H1 (cell line): ENCODE measurements at regions not wholly inside any gene's neighbourhood (a gene's known extent, or its start where the extent isn't known, plus 50 kb on each side); places are given as distances from the start of the nearest gene placed in this dataset.

Experiments used
- CTCF ChIA-PET: fragments of 300-600 bp; sonication (Branson Sonifier 250); formaldehyde crosslinking; loops from one replicate; lab custom pipeline; 2021; ENCODE audit not compliant: partially characterized antibody; lab: Charles Lee
- POLR2A ChIA-PET: fragments of 300-600 bp; sonication (Branson Sonifier 250); formaldehyde crosslinking; loops from one replicate; lab custom pipeline; 2021; ENCODE audit warnings: inconsistent platforms; ENCODE audit not compliant: partially characterized antibody; lab: Charles Lee
- DNase-seq, 2 experiments: peaks; one replicate each; pipeline versions ENCODE4 v3.0.0 to v3.0.0-alpha.2; 2010 to 2022; ENCODE audit warnings: low spot score in 2 of 2, low read depth in 1 of 2, mixed read lengths in 1 of 2
- FAIRE-seq: peaks from 2 replicates; lab custom pipeline; 2011; peaks lifted over from hg19 to GRCh38; lab: Jason Lieb, UNC
- H2AFZ ChIP-seq: 2 replicates; pipeline ENCODE4 v1.8.1; 2012; ENCODE audit warnings: low read length, inconsistent platforms
- H2AK5ac ChIP-seq: 2 replicates; pipeline ENCODE4 v1.6.1; 2013; ENCODE audit warnings: low read depth, low read length
- H2BK120ac ChIP-seq: replicated peaks from 2 replicates; pipeline ENCODE3; 2013; ENCODE audit warnings: low read depth, low read length, inconsistent platforms
- H2BK12ac ChIP-seq: 2 replicates; pipeline ENCODE4 v1.6.1; 2013; ENCODE audit warnings: low read depth, low read length
- H2BK15ac ChIP-seq: 2 replicates; pipeline ENCODE4 v1.6.1; 2013; ENCODE audit warnings: low read length
- H2BK20ac ChIP-seq: 2 replicates; pipeline ENCODE4 v1.6.1; 2013; ENCODE audit warnings: low read length
- H2BK5ac ChIP-seq: 2 replicates; pipeline ENCODE4 v1.6.1; 2013; ENCODE audit warnings: low read depth, low read length
- H3K14ac ChIP-seq: 2 replicates; pipeline ENCODE4 v1.6.1; 2013; ENCODE audit warnings: inconsistent platforms; ENCODE audit not compliant: insufficient read length
- H3K18ac ChIP-seq: 2 replicates; pipeline ENCODE4 v1.6.1; 2013; ENCODE audit warnings: low read length; ENCODE audit errors: extremely low read depth
- H3K23ac ChIP-seq: 2 replicates; pipeline ENCODE4 v1.6.1; 2013; ENCODE audit warnings: inconsistent platforms; ENCODE audit not compliant: insufficient read length
- H3K23me2 ChIP-seq: 2 replicates; pipeline ENCODE4 v1.6.1; 2013; ENCODE audit warnings: low read depth, low read length
- H3K27ac ChIP-seq: 2 replicates; pipeline ENCODE4 v1.6.1; 2011; ENCODE audit warnings: low read depth, low read length, inconsistent platforms
- H3K27me3 ChIP-seq, 4 experiments: replicated peaks in 1 of 4; 1 replicate in 1 of 4; 2 replicates in 3 of 4; pipeline versions ENCODE4 v1.6.1 to v1.8.1; 2011 to 2013; ENCODE audit warnings: low read length in 3 of 4, mild to moderate bottlenecking in 3 of 4, inconsistent platforms in 2 of 4, mixed read lengths in 2 of 4, moderate library complexity in 1 of 4; ENCODE audit not compliant: control insufficient read depth in 3 of 4, insufficient read depth in 3 of 4; ENCODE audit errors: extremely low read depth in 1 of 4
- H3K36me3 ChIP-seq, 4 experiments: 2 replicates each; pipeline versions ENCODE4 v1.6.1 to v1.8.1; 2011 to 2013; ENCODE audit warnings: mild to moderate bottlenecking in 4 of 4, low read length in 3 of 4, moderate library complexity in 2 of 4, control low read depth in 1 of 4, inconsistent platforms in 1 of 4; ENCODE audit not compliant: insufficient read depth in 4 of 4, control insufficient read depth in 2 of 4
- H3K4ac ChIP-seq: replicated peaks from 2 replicates; pipeline ENCODE3; 2013; ENCODE audit warnings: low read length, low read depth, mixed read lengths, inconsistent platforms; ENCODE audit not compliant: insufficient read length
- H3K4me1 ChIP-seq, 4 experiments: replicated peaks in 1 of 4; 1 replicate in 1 of 4; 2 replicates in 3 of 4; pipeline versions ENCODE4 v1.6.1 to v1.8.1; 2011 to 2013; ENCODE audit warnings: low read length in 3 of 4, inconsistent platforms in 2 of 4, mixed read lengths in 1 of 4; ENCODE audit not compliant: insufficient read depth in 4 of 4, control insufficient read depth in 3 of 4
- H3K4me2 ChIP-seq, 2 experiments: 2 replicates each; pipeline versions ENCODE4 v1.6.1 to v1.8.1; 2011 to 2013; ENCODE audit warnings: low read depth in 2 of 2, low read length in 2 of 2, control low read depth in 1 of 2, inconsistent platforms in 1 of 2, mild to moderate bottlenecking in 1 of 2; ENCODE audit not compliant: insufficient read depth in 1 of 2
- H3K4me3 ChIP-seq, 4 experiments: fragments of 200-600, 300-600 bp in 1 of 4; sonication (generic), shearing (Covaris generic), sonication (Bioruptor Twin) in 1 of 4; 2 replicates each; pipeline versions ENCODE4 v1.5.1 to v1.8.1; 2011 to 2016; ENCODE audit warnings: low read length in 4 of 4, low read depth in 3 of 4, control low read depth in 2 of 4, inconsistent platforms in 2 of 4, mild to moderate bottlenecking in 2 of 4, mixed read lengths in 1 of 4, moderate library complexity in 1 of 4; ENCODE audit not compliant: insufficient read depth in 2 of 4; ENCODE audit errors: extremely low read depth in 1 of 4
- H3K56ac ChIP-seq: replicated peaks from 2 replicates; pipeline ENCODE3; 2013; ENCODE audit warnings: low read depth, mild to moderate bottlenecking, mixed read lengths, low read length, inconsistent platforms; ENCODE audit not compliant: insufficient read length
- H3K79me1 ChIP-seq: 2 replicates; pipeline ENCODE4 v1.6.1; 2013; ENCODE audit warnings: low read depth, low read length, control low read depth
- H3K79me2 ChIP-seq, 2 experiments: 2 replicates each; pipeline versions ENCODE4 v1.6.1 to v1.8.1; 2012 to 2013; ENCODE audit warnings: low read length in 2 of 2, mild to moderate bottlenecking in 2 of 2, inconsistent platforms in 1 of 2; ENCODE audit not compliant: insufficient read depth in 2 of 2, control insufficient read depth in 1 of 2
- H3K9ac ChIP-seq, 4 experiments: replicated peaks in 1 of 4; 1 replicate in 1 of 4; 2 replicates in 3 of 4; pipeline versions ENCODE4 v1.6.1 to v1.8.1; 2011 to 2013; ENCODE audit warnings: low read depth in 3 of 4, low read length in 3 of 4, control low read depth in 2 of 4, mild to moderate bottlenecking in 2 of 4, moderate library complexity in 2 of 4, inconsistent platforms in 1 of 4; ENCODE audit errors: extremely low read depth in 1 of 4
- H3K9me3 ChIP-seq, 2 experiments: 2 replicates each; pipeline versions ENCODE4 v1.6.1 to v1.8.1; 2012 to 2013; ENCODE audit warnings: mild to moderate bottlenecking in 2 of 2, moderate library complexity in 2 of 2, control low read depth in 1 of 2, inconsistent platforms in 1 of 2, low read depth in 1 of 2, low read length in 1 of 2, mixed read lengths in 1 of 2; ENCODE audit not compliant: insufficient read depth in 2 of 2
- H4K20me1 ChIP-seq, 2 experiments: replicated peaks in 1 of 2; 2 replicates each; pipeline versions ENCODE3 to v1.8.1; 2011 to 2013; ENCODE audit warnings: inconsistent platforms in 2 of 2, low read length in 2 of 2, mild to moderate bottlenecking in 1 of 2; ENCODE audit not compliant: insufficient read depth in 2 of 2, control insufficient read depth in 1 of 2
- H4K5ac ChIP-seq: 2 replicates; pipeline ENCODE4 v1.6.1; 2013; ENCODE audit warnings: low read length, low read depth, mixed read lengths, inconsistent platforms; ENCODE audit not compliant: insufficient read length
- H4K8ac ChIP-seq: 2 replicates; pipeline ENCODE4 v1.8.0; 2013; ENCODE audit warnings: mild to moderate bottlenecking, moderate library complexity, low read length, inconsistent platforms; ENCODE audit not compliant: insufficient read depth; ENCODE audit errors: extremely low read depth
- H4K91ac ChIP-seq: replicated peaks from 2 replicates; pipeline ENCODE3; 2013; ENCODE audit warnings: low read length, mixed read lengths, inconsistent platforms; ENCODE audit not compliant: insufficient read length
- CREB1 ChIP-seq: IDR thresholded peaks from 2 replicates; pipeline ENCODE4 v1.6.1; 2012; ENCODE audit warnings: inconsistent platforms
- EZH2 ChIP-seq: fragments of 200-600 bp; sonication (generic); IDR thresholded peaks from 2 replicates; pipeline ENCODE4 v1.7.1; 2012; ENCODE audit warnings: low read depth, mild to moderate bottlenecking, moderate library complexity, low read length, inconsistent platforms; ENCODE audit not compliant: severe bottlenecking
- POLR2AphosphoS5 ChIP-seq: IDR thresholded peaks from 2 replicates; pipeline ENCODE4 v1.6.1; 2011; ENCODE audit warnings: low read depth, low read length
- WGBS, 2 experiments: shearing (Covaris generic) in 1 of 2; methylation state at CpG; one replicate each; pipeline versions ENCODE4 v1.1.6 to v1.1.7; 2013 to 2015; ENCODE audit warnings: low lambda C conversion rate in 2 of 2, mixed read lengths in 2 of 2, inconsistent platforms in 1 of 2, low coverage in 1 of 2, missing lambda C conversion rate in 1 of 2; ENCODE audit not compliant: insufficient replicate concordance in 2 of 2, insufficient coverage in 1 of 2, insufficient read length in 1 of 2; ENCODE audit errors: extremely low coverage in 1 of 2, missing lambda C conversion rate in 1 of 2; 5-methylcytosine and 5-hydroxymethylcytosine counted together

GRCh38 chr9:75391497-75391896 lies 303.2 kb downstream of the OSTF1 start:
- no peak overlapping the region for H4K5ac ChIP-seq
- no peaks in the 10 kb centered on the region for H3K79me1 ChIP-seq
- H4K20me1 ChIP-seq = no peaks in the 10 kb centered on the region
- H3K14ac ChIP-seq = no peak overlapping the region
- H2BK20ac ChIP-seq = no peak overlapping the region
- H3K27ac ChIP-seq = no peak overlapping the region
- no peaks in the 10 kb centered on the region; the same call in 1 of the 2 replicates for H3K23me2 ChIP-seq
- no peaks in the 10 kb centered on the region for H3K4me1 ChIP-seq
- ChIA-PET CTCF (interaction anchor here (0.9 kb wide), 1 partner anchor 10 kb away, joined by 3 read pairs; no protein-coding TSS in a partner anchor), POLR2A (no interaction called here)
- DNase-seq (no peak), FAIRE-seq (no peak)
- H3K4me2 ChIP-seq = no peak overlapping the region
- no peak overlapping the region for H3K9ac ChIP-seq
- H2BK15ac ChIP-seq = no peak overlapping the region
- no peak overlapping the region for H3K56ac ChIP-seq
- H3K27me3 ChIP-seq = no peaks in the 10 kb centered on the region
- H2AK5ac ChIP-seq = no peak overlapping the region
- no peaks in the 10 kb centered on the region for H3K36me3 ChIP-seq
- H3K23ac ChIP-seq = no peak overlapping the region
- H3K79me2 ChIP-seq = no peaks in the 10 kb centered on the region
- no peak overlapping the region for H2BK12ac ChIP-seq
- H3K18ac ChIP-seq = no peak overlapping the region
- no peak overlapping the region for H2BK5ac ChIP-seq
- H4K8ac ChIP-seq = no peak overlapping the region
- no peaks in the 10 kb centered on the region for H3K9me3 ChIP-seq
- TF ChIP-seq CREB1 (no peak), POLR2AphosphoS5 (no peak), EZH2 (no peak)
- no peak overlapping the region for H3K4me3 ChIP-seq
- H4K91ac ChIP-seq = no peak overlapping the region
- no peak overlapping the region for H3K4ac ChIP-seq
- H2AFZ ChIP-seq = no peak overlapping the region
- WGBS, 2 experiments = 94% methylated on average over 8 of the region's 8 CpGs; no CpG with 5 or more reads in 1 of the 2 experiments
- no peak overlapping the region for H2BK120ac ChIP-seq
